Nephron (organoid): ENCODE measurements at regions not wholly inside any gene's neighbourhood (a gene's known extent, or its start where the extent isn't known, plus 50 kb on each side); places are given as distances from the start of the nearest gene placed in this dataset.
"Not testable (repeated sequence)": the region's sequence is repeated elsewhere in the genome, so short reads cannot be mapped to it uniquely, and the experiment has no call there.

Source experiments
- H3K27ac Mint-ChIP-seq, 3 experiments: 2 replicates each; pipeline ENCODE4 v1.8.0; 2020; ENCODE audit warnings: mixed read lengths in 3 of 3, mild to moderate bottlenecking in 2 of 3, moderate library complexity in 1 of 3
- H3K27me3 Mint-ChIP-seq: 2 replicates; pipeline ENCODE4 v1.8.0; 2021; ENCODE audit warnings: low read depth, mild to moderate bottlenecking, moderate library complexity, mixed read lengths
- H3K36me3 Mint-ChIP-seq: 2 replicates; pipeline ENCODE4 v1.8.0; 2020; ENCODE audit warnings: low read depth, mixed read lengths
- H3K4me1 Mint-ChIP-seq: 2 replicates; pipeline ENCODE4 v1.8.0; 2020; ENCODE audit warnings: mixed read lengths
- H3K4me3 Mint-ChIP-seq, 3 experiments: 2 replicates each; pipeline ENCODE4 v1.8.0; 2020; ENCODE audit warnings: mild to moderate bottlenecking in 3 of 3, mixed read lengths in 3 of 3, moderate library complexity in 2 of 3
- H3K9me3 Mint-ChIP-seq: 2 replicates; pipeline ENCODE4 v1.8.0; 2020; ENCODE audit warnings: mixed read lengths
- TF ChIP-seq, protein P1 (sequence below), 3 experiments: fragments of 200-600 bp; sonication (generic); IDR thresholded peaks; one replicate each; pipeline ENCODE4 v1.5.0; 2021; ENCODE audit warnings: antibody characterized with exemption in 3 of 3; ENCODE audit not compliant: unreplicated experiment in 3 of 3

- Mint-ChIP-seq H3K27me3 (no peaks in the 10 kb centered on the region), H3K27ac (no peak overlapping the region), H3K9me3 (no peaks in the 10 kb centered on the region), H3K36me3 (no peaks in the 10 kb centered on the region), H3K4me3 (no peak overlapping the region), H3K4me1 (peaks cover 4% of the 10 kb centered on the region)
- TF ChIP-seq, protein P1, sequence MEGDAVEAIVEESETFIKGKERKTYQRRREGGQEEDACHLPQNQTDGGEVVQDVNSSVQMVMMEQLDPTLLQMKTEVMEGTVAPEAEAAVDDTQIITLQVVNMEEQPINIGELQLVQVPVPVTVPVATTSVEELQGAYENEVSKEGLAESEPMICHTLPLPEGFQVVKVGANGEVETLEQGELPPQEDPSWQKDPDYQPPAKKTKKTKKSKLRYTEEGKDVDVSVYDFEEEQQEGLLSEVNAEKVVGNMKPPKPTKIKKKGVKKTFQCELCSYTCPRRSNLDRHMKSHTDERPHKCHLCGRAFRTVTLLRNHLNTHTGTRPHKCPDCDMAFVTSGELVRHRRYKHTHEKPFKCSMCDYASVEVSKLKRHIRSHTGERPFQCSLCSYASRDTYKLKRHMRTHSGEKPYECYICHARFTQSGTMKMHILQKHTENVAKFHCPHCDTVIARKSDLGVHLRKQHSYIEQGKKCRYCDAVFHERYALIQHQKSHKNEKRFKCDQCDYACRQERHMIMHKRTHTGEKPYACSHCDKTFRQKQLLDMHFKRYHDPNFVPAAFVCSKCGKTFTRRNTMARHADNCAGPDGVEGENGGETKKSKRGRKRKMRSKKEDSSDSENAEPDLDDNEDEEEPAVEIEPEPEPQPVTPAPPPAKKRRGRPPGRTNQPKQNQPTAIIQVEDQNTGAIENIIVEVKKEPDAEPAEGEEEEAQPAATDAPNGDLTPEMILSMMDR (IDR thresholded peaks at IDR 0.05; ENCODE audit: unreplicated experiment in 3 of 3) = no peak
Measured at GRCh38 chr3:87673132-87673531, 385.7 kb downstream of the CGGBP1 start.

- TF ChIP-seq, protein P1 (IDR thresholded peaks at IDR 0.05; ENCODE audit: unreplicated experiment in 3 of 3) = no peak
- Mint-ChIP-seq H3K4me3 (no peak overlapping the region), H3K27ac (no peak overlapping the region), H3K36me3 (no peaks in the 10 kb centered on the region), H3K27me3 (peaks cover 4% of the 10 kb centered on the region), H3K9me3 (peaks cover 2% of the 10 kb centered on the region), H3K4me1 (no peaks in the 10 kb centered on the region)
Measured at GRCh38 chr3:87654184-87654583, 377.8 kb upstream of the POU1F1 start.

DNA sequence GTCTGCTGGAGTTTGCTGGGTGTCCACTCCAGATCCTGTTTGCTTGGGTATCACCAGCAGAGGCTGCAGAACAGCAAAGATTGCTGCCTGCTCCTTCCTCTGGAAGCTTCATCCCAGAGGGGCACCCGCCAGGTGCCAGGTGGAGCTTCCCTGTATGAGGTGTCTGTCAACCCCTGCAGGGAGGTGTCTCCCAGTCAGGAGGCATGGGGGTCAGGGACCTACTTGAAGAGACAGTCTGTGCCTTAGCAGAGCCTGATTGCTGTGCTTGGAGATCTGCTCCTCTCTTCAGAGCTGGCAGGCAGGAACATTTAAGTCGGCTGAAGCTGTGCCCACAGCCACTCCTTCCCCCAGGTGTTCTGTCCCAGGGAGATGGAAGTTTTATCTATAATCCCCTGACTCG lies 376.8 kb upstream of the POU1F1 start:
- not testable (repeated sequence) for H3K4me3 Mint-ChIP-seq, H3K27me3 Mint-ChIP-seq, H3K9me3 Mint-ChIP-seq, H3K27ac Mint-ChIP-seq, H3K36me3 Mint-ChIP-seq, H3K4me1 Mint-ChIP-seq

- TF ChIP-seq, protein P1 (IDR thresholded peaks at IDR 0.05; ENCODE audit: unreplicated experiment in 3 of 3) = no peak
- peaks cover 7% of the 10 kb centered on the region for H3K9me3 Mint-ChIP-seq
- no peak overlapping the region for H3K4me3 Mint-ChIP-seq
- no peaks in the 10 kb centered on the region for H3K36me3 Mint-ChIP-seq
- no peaks in the 10 kb centered on the region for H3K4me1 Mint-ChIP-seq
- no peak overlapping the region for H3K27ac Mint-ChIP-seq
- H3K27me3 Mint-ChIP-seq = no peaks in the 10 kb centered on the region
Measured at GRCh38 chr3:87634426-87634825, 358.0 kb upstream of the POU1F1 start.

GRCh38 chr3:87627316-87627715 lies 350.9 kb upstream of the POU1F1 start:
- Mint-ChIP-seq H3K9me3 (peaks cover 9% of the 10 kb centered on the region), H3K4me3 (no peak overlapping the region), H3K27ac (no peak overlapping the region), H3K27me3 (no peaks in the 10 kb centered on the region), H3K4me1 (no peaks in the 10 kb centered on the region), H3K36me3 (no peaks in the 10 kb centered on the region)
- TF ChIP-seq, protein P1 (IDR thresholded peaks at IDR 0.05; ENCODE audit: unreplicated experiment in 3 of 3) = no peak

DNA sequence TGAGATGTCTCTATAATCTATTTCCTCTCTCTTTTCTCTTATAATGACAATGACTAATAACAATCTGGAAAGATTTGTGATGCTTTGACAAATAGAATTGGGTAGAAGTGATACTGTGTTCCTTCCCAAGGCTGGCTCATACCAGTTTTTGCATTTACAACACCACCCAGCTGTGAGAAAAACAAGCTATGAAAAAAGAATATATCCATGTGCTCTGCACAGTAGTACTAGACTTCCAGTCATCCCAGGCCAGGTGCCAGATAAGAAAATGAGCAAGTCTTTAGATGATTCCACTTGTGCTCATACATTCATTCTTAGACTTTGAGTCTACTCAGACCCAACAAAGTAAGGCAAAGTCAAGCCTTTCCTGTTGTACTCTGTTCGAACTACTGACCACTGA lies 350.2 kb upstream of the POU1F1 start:
- H3K9me3 Mint-ChIP-seq = peaks cover 9% of the 10 kb centered on the region
- H3K4me3 Mint-ChIP-seq = no peak overlapping the region
- TF ChIP-seq, protein P1 (IDR thresholded peaks at IDR 0.05; ENCODE audit: unreplicated experiment in 3 of 3) = no peak
- H3K4me1 Mint-ChIP-seq = no peaks in the 10 kb centered on the region
- no peak overlapping the region for H3K27ac Mint-ChIP-seq
- H3K36me3 Mint-ChIP-seq = no peaks in the 10 kb centered on the region
- H3K27me3 Mint-ChIP-seq = no peaks in the 10 kb centered on the region
